ENCODE measurements at regions not wholly inside any gene's neighbourhood (a gene's known extent, or its start where the extent isn't known, plus 50 kb on each side); places are given as distances from the start of the nearest gene placed in this dataset.

GRCh38 chrX:13373431-13374187, 53.8 kb upstream of the ATXN3L start:
- H3K4me3 ChIP-seq (replicated peaks in 1 of 2; ENCODE audit: low read depth in 1 of 2, low read length in 2 of 2): no peak overlapping the region
- no peaks in the 10 kb centered on the region for H3K9me3 ChIP-seq (ENCODE audit: control insufficient read depth in 1 of 2, insufficient read depth in 1 of 2, low read depth in 1 of 2, low read length in 2 of 2)
- H2AFZ ChIP-seq (ENCODE audit: low read depth, low read length, poor library complexity, severe bottlenecking): no peak overlapping the region
- no peak overlapping the region for H3K9ac ChIP-seq (ENCODE audit: low read length)
- intact Hi-C loops (cut with micrococcal nuclease): no loop called here
- no peaks in the 10 kb centered on the region for H3K27me3 ChIP-seq (ENCODE audit: insufficient read depth, low read length)
- no peak for TF ChIP-seq SRF (IDR thresholded peaks at IDR 0.05; ENCODE audit: low read depth)
- no peak for TF ChIP-seq TCF7L2 (IDR thresholded peaks at IDR 0.05; ENCODE audit: borderline replicate concordance, extremely low read depth, insufficient read depth, insufficient read length)
- TF ChIP-seq EZH2phosphoT487 (IDR thresholded peaks at IDR 0.05; ENCODE audit: borderline replicate concordance): no peak
- no peak for TF ChIP-seq JUND (IDR thresholded peaks at IDR 0.05)
- no peak for TF ChIP-seq CBX3 (IDR thresholded peaks at IDR 0.05; ENCODE audit: low read depth)
- no peak for TF ChIP-seq SIN3A (IDR thresholded peaks at IDR 0.05; ENCODE audit: low read depth)
- TF ChIP-seq ZNF274 (IDR thresholded peaks at IDR 0.05; ENCODE audit: low read depth, low read length): no peak
- TF ChIP-seq RAD21 (IDR thresholded peaks at IDR 0.05; ENCODE audit: low read depth): no peak
- no peak for TF ChIP-seq CTCF (IDR thresholded peaks at IDR 0.05 in 2 of 3, conservative IDR thresholded peaks at IDR 0.05 in 1 of 3; ENCODE audit: borderline replicate concordance in 1 of 3, insufficient read depth in 1 of 3, low read depth in 2 of 3, low read length in 2 of 3)
- TF ChIP-seq EZH2 (IDR thresholded peaks at IDR 0.05): no peak
- TF ChIP-seq ZFX (IDR thresholded peaks at IDR 0.05): no peak
- no peaks in the 10 kb centered on the region for H3K79me2 ChIP-seq (ENCODE audit: insufficient read depth, low read length)
- H3K9me2 ChIP-seq (ENCODE audit: insufficient read depth): no peaks in the 10 kb centered on the region
- H3K36me3 ChIP-seq (ENCODE audit: control insufficient read depth in 1 of 2, insufficient read depth in 2 of 2, low read length in 2 of 2): no peaks in the 10 kb centered on the region
- no peak overlapping the region for H3K4me2 ChIP-seq (ENCODE audit: low read length)
- no TSS peak for BruUV-seq (replicated peaks)
- RAD21 ChIA-PET (ENCODE audit: low non-redundant PET in 1 of 2, low total read pairs in 2 of 2, uncharacterized antibody in 2 of 2, unreplicated experiment in 2 of 2): no interaction called here
- no peaks in the 10 kb centered on the region for H3K4me1 ChIP-seq (ENCODE audit: control insufficient read depth in 1 of 2, insufficient read depth in 2 of 2, low read length in 2 of 2)
- no peak for DNase-seq (ENCODE audit: low read depth, low spot score)
- CTCF ChIA-PET: no interaction called here
- H4K20me1 ChIP-seq (ENCODE audit: insufficient read depth): no peaks in the 10 kb centered on the region
- POLR2A ChIA-PET: no interaction called here
- no peak overlapping the region for H3K27ac ChIP-seq (ENCODE audit: low read depth, low read length)
- no peak for ATAC-seq
